ENCODE measurements at regions not wholly inside any gene's neighbourhood (a gene's known extent, or its start where the extent isn't known, plus 50 kb on each side); places are given as distances from the start of the nearest gene placed in this dataset.

- no peak for TF ChIP-seq CTCF (IDR thresholded peaks at IDR 0.05)
- no peak for TF ChIP-seq POLR2A (IDR thresholded peaks at IDR 0.05)
These were observed 65.8 kb upstream of the ADGRE5 start for GRCh38 chr19:14315433-14315832.

Measured in esophagus squamous epithelium (tissue), 4 donors.